Activated T-cell treated with anti-CD3 and anti-CD28 coated beads, Interleukin-2, amount 50 U/mL, for 24 hours (primary cell): ENCODE measurements at regions not wholly inside any gene's neighbourhood (a gene's known extent, or its start where the extent isn't known, plus 50 kb on each side); places are given as distances from the start of the nearest gene placed in this dataset.
A peak's percentile ranks its signal among the peaks of the same experiment; 100 is the strongest.
"Not testable (repeated sequence)": the region's sequence is repeated elsewhere in the genome, so short reads cannot be mapped to it uniquely, and the experiment has no call there.

Experiments
- DNase-seq: peaks from one replicate; pipeline ENCODE4 v3.0.0-alpha.2; 2020
- H3K27ac Mint-ChIP-seq: 2 replicates; pipeline ENCODE4 v1.8.0; 2020; ENCODE audit warnings: mild to moderate bottlenecking, mixed read lengths
- H3K27me3 Mint-ChIP-seq: 2 replicates; pipeline ENCODE4 v1.8.0; 2020; ENCODE audit warnings: mixed read lengths
- H3K36me3 Mint-ChIP-seq: 2 replicates; pipeline ENCODE4 v1.8.0; 2020; ENCODE audit warnings: low read depth, mixed read lengths
- H3K4me1 Mint-ChIP-seq: 2 replicates; pipeline ENCODE4 v1.8.0; 2020; ENCODE audit warnings: low read depth, mixed read lengths
- H3K4me3 Mint-ChIP-seq: 2 replicates; pipeline ENCODE4 v1.8.0; 2020; ENCODE audit warnings: mild to moderate bottlenecking, moderate library complexity, mixed read lengths
- H3K9me3 Mint-ChIP-seq: 2 replicates; pipeline ENCODE4 v1.8.0; 2020; ENCODE audit warnings: mixed read lengths

DNA sequence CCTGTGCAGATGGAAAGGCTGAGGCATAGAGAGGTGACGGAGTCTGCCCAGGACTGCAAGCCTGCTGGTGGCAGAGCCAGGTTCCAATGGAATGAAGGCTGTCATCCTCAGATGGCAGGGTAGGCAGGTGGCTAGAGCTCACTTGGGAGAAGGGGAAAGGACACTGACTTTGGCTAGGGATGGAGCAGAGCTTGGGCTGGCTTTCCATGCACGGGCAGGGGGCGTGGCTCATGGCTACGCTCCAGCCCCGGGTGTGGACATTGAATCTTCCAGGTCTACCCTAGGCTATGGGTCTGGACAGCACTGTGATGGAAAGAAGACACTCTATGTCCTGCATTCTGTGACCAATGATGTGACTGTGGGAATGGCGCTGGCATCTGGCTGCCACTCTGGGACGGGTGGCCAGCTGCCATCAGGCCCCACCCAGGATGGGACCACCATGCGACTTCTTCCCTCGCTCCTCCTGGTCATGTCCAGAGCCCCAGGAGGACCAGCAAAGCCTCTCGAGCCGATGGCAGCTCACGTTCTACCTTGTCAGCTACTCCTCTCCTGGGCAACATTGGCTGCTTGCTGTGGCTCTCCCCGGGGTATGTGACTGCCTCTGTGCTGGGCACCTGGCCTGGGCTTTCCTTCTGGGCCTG lies 398.7 kb downstream of the TMEM121 start:
- Mint-ChIP-seq H3K27me3 (peaks cover 19% of the 10 kb centered on the region), H3K4me3 (no peak overlapping the region), H3K36me3 (no peaks in the 10 kb centered on the region), H3K4me1 (no peaks in the 10 kb centered on the region), H3K27ac (no peak overlapping the region), H3K9me3 (peaks cover 7% of the 10 kb centered on the region)
- DNase-seq = no peak

GRCh38 chr14:105925615-105926372 lies 399.4 kb downstream of the TMEM121 start:
- H3K27me3 Mint-ChIP-seq = peaks cover 26% of the 10 kb centered on the region
- H3K4me1 Mint-ChIP-seq = no peaks in the 10 kb centered on the region
- no peak for DNase-seq
- H3K9me3 Mint-ChIP-seq = peaks cover 7% of the 10 kb centered on the region
- no peak overlapping the region for H3K27ac Mint-ChIP-seq
- H3K36me3 Mint-ChIP-seq = no peaks in the 10 kb centered on the region
- no peak overlapping the region for H3K4me3 Mint-ChIP-seq

- no peak overlapping the region for H3K4me3 Mint-ChIP-seq
- peaks cover 7% of the 10 kb centered on the region for H3K9me3 Mint-ChIP-seq
- no peak for DNase-seq
- no peak overlapping the region for H3K27ac Mint-ChIP-seq
- H3K36me3 Mint-ChIP-seq = no peaks in the 10 kb centered on the region
- no peaks in the 10 kb centered on the region for H3K4me1 Mint-ChIP-seq
- peaks cover 29% of the 10 kb centered on the region for H3K27me3 Mint-ChIP-seq
Measured at GRCh38 chr14:105926373-105927095, 400.2 kb downstream of the TMEM121 start.

- H3K36me3 Mint-ChIP-seq = no peaks in the 10 kb centered on the region
- no peak for DNase-seq
- H3K4me3 Mint-ChIP-seq = no peak overlapping the region
- H3K27ac Mint-ChIP-seq = no peak overlapping the region
- peaks cover 5% of the 10 kb centered on the region for H3K9me3 Mint-ChIP-seq
- peaks cover 2% of the 10 kb centered on the region for H3K4me1 Mint-ChIP-seq
- H3K27me3 Mint-ChIP-seq = peaks cover 36% of the 10 kb centered on the region
Measured at GRCh38 chr14:105927096-105928060, 401.0 kb downstream of the TMEM121 start.

DNA sequence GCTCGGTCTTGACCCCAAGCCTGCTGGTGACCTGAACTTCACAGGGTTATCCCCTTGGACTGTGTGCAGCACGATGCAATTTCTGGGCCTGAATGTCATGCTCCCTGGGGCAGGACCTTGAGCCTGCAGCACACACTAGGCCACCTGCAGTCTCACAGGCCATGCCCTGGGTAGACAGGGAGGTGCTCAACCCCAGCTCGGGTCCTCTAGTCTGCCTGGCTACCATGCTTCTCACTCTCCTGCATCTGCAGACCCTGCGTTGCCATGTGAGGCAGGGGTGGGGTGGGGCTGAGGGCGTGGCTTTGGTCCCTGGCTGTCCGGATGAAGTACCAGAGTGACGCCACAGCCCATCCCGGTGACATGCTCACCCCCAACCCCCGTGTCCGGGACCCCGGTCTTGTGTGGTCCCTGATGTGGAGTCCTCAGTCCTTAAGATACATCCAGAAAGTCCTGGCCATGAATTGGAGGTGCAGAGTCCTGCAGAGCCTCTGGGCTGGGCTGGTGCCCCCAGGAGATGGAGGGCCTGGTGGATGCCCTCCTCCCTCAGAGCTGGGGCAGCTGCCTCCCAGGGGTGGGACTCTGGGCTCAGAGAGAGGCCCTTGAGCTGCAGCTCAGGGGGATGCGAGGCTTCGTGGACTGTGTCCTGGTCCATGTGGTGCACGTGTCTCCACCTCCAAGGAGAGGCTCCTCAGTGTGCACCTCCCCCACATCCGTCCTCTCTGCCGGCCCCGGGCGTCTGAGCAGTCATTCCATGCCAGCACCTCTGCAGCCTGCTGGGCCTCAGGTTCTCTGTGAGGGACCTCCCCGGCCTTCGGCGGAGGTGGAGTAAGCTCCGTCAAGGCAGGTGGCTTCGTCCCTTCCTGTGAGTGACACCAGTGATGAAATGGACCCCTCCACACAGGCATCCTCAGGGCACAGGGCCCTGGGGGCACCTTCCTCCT lies 402.1 kb downstream of the TMEM121 start:
- peak; percentile 31 for DNase-seq
- not testable (repeated sequence) for H3K36me3 Mint-ChIP-seq, H3K27ac Mint-ChIP-seq, H3K4me1 Mint-ChIP-seq, H3K9me3 Mint-ChIP-seq, H3K4me3 Mint-ChIP-seq
- H3K27me3 Mint-ChIP-seq = peaks cover 43% of the 10 kb centered on the region

GRCh38 chr14:105929327-105930081 lies 403.1 kb downstream of the TMEM121 start:
- no peaks in the 10 kb centered on the region for H3K9me3 Mint-ChIP-seq
- DNase-seq = peak; percentile 25

DNA sequence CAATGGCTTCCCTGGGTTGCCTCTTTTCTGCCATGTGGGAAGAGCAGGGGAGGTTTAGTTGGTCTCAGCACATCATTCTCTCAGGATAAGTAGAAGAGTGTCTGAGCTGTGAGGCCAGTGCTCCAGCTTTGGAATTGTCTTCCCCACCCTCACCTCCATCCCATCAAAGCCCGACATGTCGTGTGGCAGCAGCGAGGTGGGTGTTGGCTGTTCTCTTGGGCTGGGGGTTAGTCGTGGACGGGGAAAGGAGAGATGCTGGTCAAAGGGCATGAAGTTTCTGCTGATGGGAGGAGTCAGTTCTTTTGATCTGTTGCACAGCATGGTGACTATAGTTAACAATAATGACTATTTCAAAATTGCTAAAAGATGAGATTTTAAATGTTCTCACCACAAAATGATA lies 404.2 kb downstream of the TMEM121 start:
- Mint-ChIP-seq H3K36me3 (no peaks in the 10 kb centered on the region), H3K27ac (no peak overlapping the region), H3K27me3 (peaks cover 49% of the 10 kb centered on the region), H3K9me3 (peaks cover 8% of the 10 kb centered on the region), H3K4me1 (peaks cover 2% of the 10 kb centered on the region), H3K4me3 (no peak overlapping the region)
- DNase-seq = peak; percentile 20

More at GRCh38 chr14:105929327-105930081, 403.1 kb downstream of the TMEM121 start:
- Mint-ChIP-seq H3K36me3 (no peaks in the 10 kb centered on the region), H3K4me3 (no peak overlapping the region), H3K4me1 (peaks cover 2% of the 10 kb centered on the region), H3K27me3 (peaks cover 45% of the 10 kb centered on the region), H3K27ac (no peak overlapping the region)

DNA sequence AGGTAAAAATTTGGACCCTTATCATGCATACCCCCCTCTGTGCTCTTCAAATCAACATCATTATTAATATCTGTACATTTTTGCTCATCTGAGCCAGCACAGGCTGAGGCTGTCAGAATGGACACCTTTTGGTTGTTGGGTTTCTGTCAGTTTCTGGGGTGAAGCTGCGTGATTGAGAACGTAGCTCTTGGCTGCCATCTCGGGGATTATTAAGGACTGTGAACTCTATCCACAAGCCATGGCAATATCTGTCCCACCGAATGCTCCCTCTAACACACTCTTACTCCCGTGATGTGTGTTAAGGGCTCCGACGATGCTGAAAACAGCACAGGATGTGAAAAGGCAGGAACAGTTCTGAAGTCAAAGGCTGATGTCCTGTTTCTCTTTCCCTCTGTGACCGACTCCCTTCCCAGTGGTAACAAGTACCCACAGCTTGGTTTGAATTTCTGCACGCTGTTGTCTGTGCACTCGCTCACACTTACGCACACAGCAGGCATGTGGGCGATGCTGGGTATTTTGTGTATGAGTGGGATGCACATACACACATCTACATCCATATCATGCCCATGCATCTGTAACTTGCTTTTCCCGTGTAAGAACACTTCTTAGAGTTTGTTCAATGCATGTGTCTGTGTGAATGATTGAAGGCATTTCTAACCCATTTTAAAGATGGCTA lies 405.6 kb downstream of the TMEM121 start:
- peak; percentile 15 for DNase-seq
- Mint-ChIP-seq H3K27ac (no peak overlapping the region), H3K4me1 (peaks cover 2% of the 10 kb centered on the region), H3K36me3 (no peaks in the 10 kb centered on the region), H3K27me3 (peaks cover 49% of the 10 kb centered on the region), H3K9me3 (peaks cover 8% of the 10 kb centered on the region), H3K4me3 (no peak overlapping the region)

DNA sequence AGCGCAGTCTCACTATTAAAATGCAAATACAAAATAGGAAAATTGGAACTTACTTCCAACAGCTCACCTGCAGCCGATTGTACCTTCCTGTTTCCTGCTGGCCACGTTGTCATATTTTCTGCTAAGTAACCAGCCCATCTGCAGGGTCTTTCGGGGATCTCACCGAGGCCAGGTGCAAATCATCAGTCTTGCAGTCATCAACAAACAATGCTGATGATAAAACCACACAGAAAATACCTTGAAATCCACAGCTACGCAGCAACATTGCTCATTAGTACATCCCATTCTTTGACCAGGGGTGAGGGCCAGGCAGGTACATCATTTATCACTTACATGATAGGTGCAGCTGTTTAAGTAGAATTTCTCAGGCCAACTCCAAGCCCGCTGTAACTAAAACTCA lies 406.9 kb downstream of the TMEM121 start:
- Mint-ChIP-seq H3K27ac (no peak overlapping the region), H3K9me3 (peaks cover 8% of the 10 kb centered on the region), H3K4me1 (peaks cover 2% of the 10 kb centered on the region), H3K27me3 (peaks cover 42% of the 10 kb centered on the region), H3K4me3 (no peak overlapping the region), H3K36me3 (no peaks in the 10 kb centered on the region)
- no peak for DNase-seq

GRCh38 chr14:105935384-105935783 lies 409.0 kb downstream of the TMEM121 start:
- H3K9me3 Mint-ChIP-seq = peaks cover 18% of the 10 kb centered on the region
- H3K4me1 Mint-ChIP-seq = peaks cover 8% of the 10 kb centered on the region
- no peak for DNase-seq
- no peak overlapping the region for H3K4me3 Mint-ChIP-seq
- H3K27ac Mint-ChIP-seq = no peak overlapping the region
- no peaks in the 10 kb centered on the region for H3K36me3 Mint-ChIP-seq
- peaks cover 31% of the 10 kb centered on the region for H3K27me3 Mint-ChIP-seq

- DNase-seq = peak; percentile 18
- Mint-ChIP-seq H3K4me1 (peaks cover 10% of the 10 kb centered on the region), H3K36me3 (no peaks in the 10 kb centered on the region), H3K9me3 (peaks cover 18% of the 10 kb centered on the region), H3K27me3 (peaks cover 16% of the 10 kb centered on the region), H3K27ac (no peak overlapping the region), H3K4me3 (no peak overlapping the region)
Measured at GRCh38 chr14:105937253-105938054, 411.1 kb downstream of the TMEM121 start.
